CD4-positive, alpha-beta T cell treated with Interleukin-1 beta for 1 hour (primary cell): ENCODE measurements at regions not wholly inside any gene's neighbourhood (a gene's known extent, or its start where the extent isn't known, plus 50 kb on each side); places are given as distances from the start of the nearest gene placed in this dataset.

ENCODE experiments used
- DNase-seq, 2 donors: peaks; one replicate each; pipeline ENCODE4 v3.0.0-alpha.2; 2020 to 2022

GRCh38 chr13:84686458-84686857 lies 804.2 kb upstream of the SLITRK1 start:
- DNase-seq = no peak

- DNase-seq = no peak
Observed at GRCh38 chr13:84684804-84685203, 802.5 kb upstream of the SLITRK1 start.

- no peak for DNase-seq
Observed at GRCh38 chr13:84684048-84684662, 801.9 kb upstream of the SLITRK1 start.

- DNase-seq = no peak
Observed at GRCh38 chr13:84683448-84683847, 801.2 kb upstream of the SLITRK1 start.

- DNase-seq = no peak
Observed at GRCh38 chr13:84677836-84678235, 795.6 kb upstream of the SLITRK1 start.

- no peak for DNase-seq
Observed at GRCh38 chr13:84672616-84673015, 790.3 kb upstream of the SLITRK1 start.

- DNase-seq = no peak
Observed at GRCh38 chr13:84670245-84670644, 788.0 kb upstream of the SLITRK1 start.

GRCh38 chr13:84668637-84669036 lies 786.4 kb upstream of the SLITRK1 start:
- DNase-seq = no peak

GRCh38 chr13:84662491-84662890 lies 780.2 kb upstream of the SLITRK1 start:
- no peak for DNase-seq

GRCh38 chr13:84661718-84662117 lies 779.4 kb upstream of the SLITRK1 start:
- DNase-seq = no peak

- no peak for DNase-seq
Observed at GRCh38 chr13:84659359-84659661, 777.0 kb upstream of the SLITRK1 start.

GRCh38 chr13:84658491-84659358 lies 776.5 kb upstream of the SLITRK1 start:
- DNase-seq = no peak

GRCh38 chr13:84655677-84656076 lies 773.4 kb upstream of the SLITRK1 start:
- no peak for DNase-seq

GRCh38 chr13:84654654-84655275 lies 772.5 kb upstream of the SLITRK1 start:
- DNase-seq = no peak

GRCh38 chr13:84653915-84654534 lies 771.8 kb upstream of the SLITRK1 start:
- no peak for DNase-seq

- DNase-seq = no peak
Observed at GRCh38 chr13:84651705-84652104, 769.4 kb upstream of the SLITRK1 start.

- no peak for DNase-seq
Observed at GRCh38 chr13:84651288-84651687, 769.0 kb upstream of the SLITRK1 start.

- DNase-seq = no peak
Observed at GRCh38 chr13:84649853-84650252, 767.6 kb upstream of the SLITRK1 start.

GRCh38 chr13:84648069-84648640 lies 765.9 kb upstream of the SLITRK1 start:
- DNase-seq = no peak

GRCh38 chr13:84646957-84647356 lies 764.7 kb upstream of the SLITRK1 start:
- DNase-seq = no peak

- no peak for DNase-seq
Observed at GRCh38 chr13:84645196-84646012, 763.1 kb upstream of the SLITRK1 start.

- no peak for DNase-seq
Observed at GRCh38 chr13:84641491-84641890, 759.2 kb upstream of the SLITRK1 start.
